ENCODE measurements at regions not wholly inside any gene's neighbourhood (a gene's known extent, or its start where the extent isn't known, plus 50 kb on each side); places are given as distances from the start of the nearest gene placed in this dataset.

- Histone ChIP-seq H3K27ac (ENCODE audit: extremely low read length, insufficient read depth, low read length) (no peak overlapping the region), H2AFZ (ENCODE audit: low read length) (no peak overlapping the region), H3K4me1 (ENCODE audit: insufficient read depth, low read length) (no peaks in the 10 kb centered on the region), H3K4me3 (replicated peaks in 1 of 3; ENCODE audit: insufficient read depth in 1 of 3, low read depth in 2 of 3, low read length in 3 of 3) (no peak overlapping the region), H3K36me3 (replicated peaks in 1 of 2; ENCODE audit: control insufficient read depth in 1 of 2, insufficient read depth in 2 of 2, low read length in 2 of 2) (no peaks in the 10 kb centered on the region), H3K9me3 (ENCODE audit: low read length) (no peaks in the 10 kb centered on the region), H3K27me3 (ENCODE audit: control insufficient read depth in 1 of 2, insufficient read depth in 2 of 2, low read length in 2 of 2) (no peaks in the 10 kb centered on the region), H3K79me2 (ENCODE audit: insufficient read depth, low read length) (no peaks in the 10 kb centered on the region), H3K9ac (ENCODE audit: insufficient read depth, low read depth, low read length) (no peak overlapping the region), H3K4me2 (ENCODE audit: low read depth, low read length) (no peak overlapping the region), H4K20me1 (ENCODE audit: insufficient read depth, low read length) (no peaks in the 10 kb centered on the region)
- TF ChIP-seq SIN3A (IDR thresholded peaks at IDR 0.05; ENCODE audit: borderline replicate concordance, low read depth, low read length) (no peak), ATM (IDR thresholded peaks at IDR 0.05; ENCODE audit: borderline replicate concordance) (no peak), NFRKB (IDR thresholded peaks at IDR 0.05) (no peak), SRSF9 (IDR thresholded peaks at IDR 0.05; ENCODE audit: borderline replicate concordance, insufficient read depth, low read depth, low read length, poor library complexity, severe bottlenecking) (no peak), TBX3 (IDR thresholded peaks at IDR 0.05; ENCODE audit: borderline replicate concordance) (no peak), RELA (CRISPR knock-in tag; IDR thresholded peaks at IDR 0.05) (no peak), ZNF597 (CRISPR knock-in tag; IDR thresholded peaks at IDR 0.05) (no peak), ZNF468 (CRISPR knock-in tag; IDR thresholded peaks at IDR 0.05) (no peak), SP2 (CRISPR knock-in tag; IDR thresholded peaks at IDR 0.05) (no peak), BCLAF1 (IDR thresholded peaks at IDR 0.05) (no peak), ZNF678 (CRISPR knock-in tag; IDR thresholded peaks at IDR 0.05) (no peak), ETS1 (CRISPR knock-in tag; IDR thresholded peaks at IDR 0.05) (no peak), ZNF564 (CRISPR knock-in tag; IDR thresholded peaks at IDR 0.05) (no peak)
- TF ChIP-seq, protein P1, sequence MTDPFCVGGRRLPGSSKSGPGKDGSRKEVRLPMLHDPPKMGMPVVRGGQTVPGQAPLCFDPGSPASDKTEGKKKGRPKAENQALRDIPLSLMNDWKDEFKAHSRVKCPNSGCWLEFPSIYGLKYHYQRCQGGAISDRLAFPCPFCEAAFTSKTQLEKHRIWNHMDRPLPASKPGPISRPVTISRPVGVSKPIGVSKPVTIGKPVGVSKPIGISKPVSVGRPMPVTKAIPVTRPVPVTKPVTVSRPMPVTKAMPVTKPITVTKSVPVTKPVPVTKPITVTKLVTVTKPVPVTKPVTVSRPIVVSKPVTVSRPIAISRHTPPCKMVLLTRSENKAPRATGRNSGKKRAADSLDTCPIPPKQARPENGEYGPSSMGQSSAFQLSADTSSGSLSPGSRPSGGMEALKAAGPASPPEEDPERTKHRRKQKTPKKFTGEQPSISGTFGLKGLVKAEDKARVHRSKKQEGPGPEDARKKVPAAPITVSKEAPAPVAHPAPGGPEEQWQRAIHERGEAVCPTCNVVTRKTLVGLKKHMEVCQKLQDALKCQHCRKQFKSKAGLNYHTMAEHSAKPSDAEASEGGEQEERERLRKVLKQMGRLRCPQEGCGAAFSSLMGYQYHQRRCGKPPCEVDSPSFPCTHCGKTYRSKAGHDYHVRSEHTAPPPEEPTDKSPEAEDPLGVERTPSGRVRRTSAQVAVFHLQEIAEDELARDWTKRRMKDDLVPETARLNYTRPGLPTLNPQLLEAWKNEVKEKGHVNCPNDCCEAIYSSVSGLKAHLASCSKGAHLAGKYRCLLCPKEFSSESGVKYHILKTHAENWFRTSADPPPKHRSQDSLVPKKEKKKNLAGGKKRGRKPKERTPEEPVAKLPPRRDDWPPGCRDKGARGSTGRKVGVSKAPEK (CRISPR knock-in tag; IDR thresholded peaks at IDR 0.05; ENCODE audit: borderline replicate concordance) = no peak
- intact Hi-C loops (cut with micrococcal nuclease; ENCODE audit: unreplicated experiment) = no loop called here
- ChIA-PET POLR2A (no interaction called here), CTCF (ENCODE audit: low intra/inter-chr PET ratio, low total read pairs) (no interaction called here)
- in situ Hi-C loops (cut with HindIII; ENCODE audit: extremely low pct_ligation_motif_present, low pct_unique_long_range_greater_than_20kb) = no loop called here
- FAIRE-seq = no peak
- no peak for DNase-seq (ENCODE audit: low spot score)
- no TSS peak for BruUV-seq (replicated peaks)
- ATAC-seq = no peak
- WGBS (ENCODE audit: low lambda C conversion rate) = no CpG with 5 or more reads among the region's 3 CpGs
These were observed 179.9 kb upstream of the BCOR start for GRCh38 chrX:40277672-40278071.

Data from HepG2 (cell line).